ENCODE measurements at regions not wholly inside any gene's neighbourhood (a gene's known extent, or its start where the extent isn't known, plus 50 kb on each side); places are given as distances from the start of the nearest gene placed in this dataset.

DNA sequence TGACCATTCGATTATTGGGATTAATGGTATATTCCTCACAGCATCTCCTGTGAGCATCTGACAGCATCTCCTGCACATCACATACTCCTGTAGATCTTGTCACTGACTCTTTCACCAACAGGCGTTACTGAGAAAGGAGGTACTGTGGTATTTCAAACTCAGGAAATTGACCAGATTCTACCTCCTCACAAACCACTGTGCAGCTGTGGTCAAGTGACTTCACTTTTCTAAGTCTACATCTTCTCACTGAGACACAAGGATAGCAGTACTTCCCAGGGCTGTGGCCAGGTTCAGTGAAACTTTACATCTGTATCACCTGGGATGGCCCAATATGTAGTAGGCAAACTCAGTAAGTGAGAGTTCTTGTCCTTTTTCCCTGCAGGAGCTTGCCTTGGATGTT lies 332.3 kb upstream of the ADAMTSL1 start:
- TF ChIP-seq, protein P1, sequence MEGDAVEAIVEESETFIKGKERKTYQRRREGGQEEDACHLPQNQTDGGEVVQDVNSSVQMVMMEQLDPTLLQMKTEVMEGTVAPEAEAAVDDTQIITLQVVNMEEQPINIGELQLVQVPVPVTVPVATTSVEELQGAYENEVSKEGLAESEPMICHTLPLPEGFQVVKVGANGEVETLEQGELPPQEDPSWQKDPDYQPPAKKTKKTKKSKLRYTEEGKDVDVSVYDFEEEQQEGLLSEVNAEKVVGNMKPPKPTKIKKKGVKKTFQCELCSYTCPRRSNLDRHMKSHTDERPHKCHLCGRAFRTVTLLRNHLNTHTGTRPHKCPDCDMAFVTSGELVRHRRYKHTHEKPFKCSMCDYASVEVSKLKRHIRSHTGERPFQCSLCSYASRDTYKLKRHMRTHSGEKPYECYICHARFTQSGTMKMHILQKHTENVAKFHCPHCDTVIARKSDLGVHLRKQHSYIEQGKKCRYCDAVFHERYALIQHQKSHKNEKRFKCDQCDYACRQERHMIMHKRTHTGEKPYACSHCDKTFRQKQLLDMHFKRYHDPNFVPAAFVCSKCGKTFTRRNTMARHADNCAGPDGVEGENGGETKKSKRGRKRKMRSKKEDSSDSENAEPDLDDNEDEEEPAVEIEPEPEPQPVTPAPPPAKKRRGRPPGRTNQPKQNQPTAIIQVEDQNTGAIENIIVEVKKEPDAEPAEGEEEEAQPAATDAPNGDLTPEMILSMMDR (IDR thresholded peaks at IDR 0.05; ENCODE audit: low read depth, low read length, missing control alignments) = no peak
- DNase-seq = no peak
- no peak overlapping the region for H3K4me3 ChIP-seq (ENCODE audit: low read depth, low read length)
- in situ Hi-C loops (cut with HindIII; ENCODE audit: low pct_ligation_motif_present, low sequenced_read_pairs) = no loop called here
- no peaks in the 10 kb centered on the region for H3K27me3 ChIP-seq (replicated peaks)
- no peak overlapping the region for H3K27ac ChIP-seq
- no peaks in the 10 kb centered on the region for H3K36me3 ChIP-seq (replicated peaks)

DNA sequence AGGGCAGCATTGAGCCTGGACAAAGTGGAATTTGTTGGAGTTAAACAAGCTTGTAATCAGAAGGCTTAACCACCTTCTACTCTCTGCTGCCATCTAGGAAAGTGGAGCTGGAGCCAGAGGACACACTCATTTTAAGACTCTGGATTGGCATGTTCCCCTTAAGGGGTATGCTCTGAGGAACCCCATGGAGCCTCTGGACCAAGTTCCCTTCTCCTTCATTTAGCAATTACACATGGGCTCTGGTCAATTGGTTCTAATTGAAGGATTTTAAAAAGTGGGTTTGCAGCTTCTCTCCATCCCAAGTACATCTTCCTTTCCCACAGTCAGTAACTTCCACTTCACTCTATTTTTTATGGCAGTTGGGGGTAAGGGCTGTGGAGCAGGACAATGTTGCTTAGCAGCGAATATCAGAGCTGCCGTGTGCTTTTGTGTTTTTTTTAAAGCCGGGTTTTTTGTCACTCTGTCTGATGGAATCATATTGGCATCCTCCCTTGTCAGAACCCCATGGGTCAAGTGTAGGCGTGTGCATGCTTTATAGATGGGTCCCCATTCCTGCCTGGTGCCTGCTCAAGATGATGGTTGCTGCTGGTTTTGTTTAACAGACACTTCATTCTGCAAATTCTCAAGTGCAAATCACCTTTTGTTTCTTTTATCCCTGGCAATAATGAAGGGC lies 330.7 kb upstream of the ADAMTSL1 start:
- in situ Hi-C loops (cut with HindIII; ENCODE audit: low pct_ligation_motif_present, low sequenced_read_pairs) = no loop called here
- Histone ChIP-seq H3K27me3 (replicated peaks) (no peaks in the 10 kb centered on the region), H3K36me3 (replicated peaks) (no peaks in the 10 kb centered on the region), H3K4me3 (ENCODE audit: low read depth, low read length) (no peak overlapping the region), H3K27ac (no peak overlapping the region)
- TF ChIP-seq, protein P1 (IDR thresholded peaks at IDR 0.05; ENCODE audit: low read depth, low read length, missing control alignments) = peak; percentile 58
- DNase-seq = no peak

DNA sequence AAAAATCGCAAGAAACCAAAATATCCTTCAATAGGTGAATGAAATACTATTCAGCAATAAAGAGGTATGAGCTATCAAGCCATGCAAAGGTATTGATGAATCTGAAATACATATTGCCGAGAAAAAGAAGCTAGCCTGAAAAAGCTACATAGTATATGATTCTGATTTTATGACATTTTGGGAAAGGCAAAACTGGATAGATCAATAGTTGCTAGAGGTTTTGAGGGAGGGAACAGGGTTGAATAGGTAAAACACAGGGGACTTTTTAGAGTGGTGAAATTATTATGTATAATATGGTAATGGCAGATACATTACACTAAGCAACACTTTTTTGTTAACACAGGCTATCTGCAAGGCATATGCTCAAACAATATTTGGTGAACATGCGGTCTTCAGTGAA lies 327.6 kb upstream of the ADAMTSL1 start:
- in situ Hi-C loops (cut with HindIII; ENCODE audit: low pct_ligation_motif_present, low sequenced_read_pairs) = no loop called here
- Histone ChIP-seq H3K36me3 (replicated peaks) (no peaks in the 10 kb centered on the region), H3K4me3 (ENCODE audit: low read depth, low read length) (no peak overlapping the region), H3K27me3 (replicated peaks) (no peaks in the 10 kb centered on the region), H3K27ac (no peak overlapping the region)
- no peak for DNase-seq
- TF ChIP-seq, protein P1 (IDR thresholded peaks at IDR 0.05; ENCODE audit: low read depth, low read length, missing control alignments) = no peak

DNA sequence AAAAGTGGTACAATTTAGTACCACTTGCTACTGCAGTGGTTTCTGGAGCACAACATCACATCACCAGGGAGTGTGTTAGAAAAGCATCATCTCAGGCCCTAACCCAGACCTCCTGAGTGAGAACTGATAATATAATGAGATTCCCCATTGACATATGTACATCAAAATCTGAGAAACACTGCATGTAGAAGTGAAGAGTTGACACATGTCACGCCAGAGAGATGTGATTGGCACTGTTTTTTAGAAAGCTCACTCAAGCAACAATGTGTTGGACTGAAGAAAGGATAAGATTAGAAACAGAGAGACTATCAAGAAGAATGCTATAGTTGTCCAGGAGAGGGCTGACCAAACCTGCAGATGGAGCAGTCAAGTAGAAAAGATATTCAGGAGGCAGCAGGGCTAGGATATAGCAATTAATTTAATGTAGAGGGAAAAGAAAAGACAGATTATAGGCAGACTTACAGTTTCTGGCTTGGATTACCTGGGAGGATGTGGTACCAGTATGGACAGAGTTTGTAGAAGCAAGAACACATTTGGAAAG lies 324.4 kb upstream of the ADAMTSL1 start:
- no peak overlapping the region for H3K27ac ChIP-seq
- no peaks in the 10 kb centered on the region for H3K27me3 ChIP-seq (replicated peaks)
- TF ChIP-seq, protein P1 (IDR thresholded peaks at IDR 0.05; ENCODE audit: low read depth, low read length, missing control alignments) = peak; percentile 23
- H3K4me3 ChIP-seq (ENCODE audit: low read depth, low read length) = no peak overlapping the region
- in situ Hi-C loops (cut with HindIII; ENCODE audit: low pct_ligation_motif_present, low sequenced_read_pairs) = no loop called here
- no peaks in the 10 kb centered on the region for H3K36me3 ChIP-seq (replicated peaks)
- no peak for DNase-seq

DNA sequence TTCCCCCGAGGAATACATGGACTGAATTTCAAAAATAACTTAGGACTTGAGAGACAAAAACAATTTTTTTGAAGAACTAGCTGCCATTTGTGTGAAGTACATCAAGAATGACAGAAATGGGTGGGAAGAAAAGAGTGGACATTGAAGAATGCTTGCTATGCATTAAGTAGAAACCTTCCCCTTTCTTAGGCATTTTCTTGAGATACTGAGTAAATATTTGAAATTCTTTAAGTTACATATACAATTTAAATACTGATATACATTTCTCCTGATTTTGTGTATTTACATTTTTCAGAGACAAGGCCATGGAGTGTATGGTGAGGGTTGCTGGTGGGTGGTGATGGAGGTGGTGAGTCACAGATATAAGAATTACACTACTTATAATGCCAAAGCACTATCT lies 319.3 kb upstream of the ADAMTSL1 start:
- TF ChIP-seq, protein P1 (IDR thresholded peaks at IDR 0.05; ENCODE audit: low read depth, low read length, missing control alignments) = no peak
- no peaks in the 10 kb centered on the region for H3K36me3 ChIP-seq (replicated peaks)
- H3K27ac ChIP-seq = no peak overlapping the region
- no peak overlapping the region for H3K4me3 ChIP-seq (ENCODE audit: low read depth, low read length)
- in situ Hi-C loops (cut with HindIII; ENCODE audit: low pct_ligation_motif_present, low sequenced_read_pairs) = no loop called here
- no peak for DNase-seq
- no peaks in the 10 kb centered on the region for H3K27me3 ChIP-seq (replicated peaks)

DNA sequence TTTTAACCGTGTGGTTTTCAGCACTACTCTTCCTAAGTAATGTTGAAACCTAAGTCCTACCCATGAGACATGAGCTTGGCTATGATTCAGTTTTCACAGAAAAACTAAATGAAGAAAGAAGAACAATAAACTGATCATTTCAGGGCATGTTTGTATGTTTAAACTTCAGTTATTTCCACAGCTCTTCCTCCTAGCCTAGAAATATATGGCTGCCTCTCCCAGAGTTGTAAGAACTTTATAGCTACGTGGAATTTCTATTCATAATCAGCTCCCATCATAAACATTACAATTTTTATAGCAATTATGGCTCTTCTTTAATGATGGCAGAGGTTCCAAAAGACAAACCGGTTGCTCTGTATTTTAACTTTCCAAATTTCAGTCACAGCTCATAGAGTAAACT lies 314.7 kb upstream of the ADAMTSL1 start:
- in situ Hi-C loops (cut with HindIII; ENCODE audit: low pct_ligation_motif_present, low sequenced_read_pairs) = no loop called here
- Histone ChIP-seq H3K4me3 (ENCODE audit: low read depth, low read length) (no peak overlapping the region), H3K27ac (no peak overlapping the region), H3K27me3 (replicated peaks) (no peaks in the 10 kb centered on the region), H3K36me3 (replicated peaks) (no peaks in the 10 kb centered on the region)
- TF ChIP-seq, protein P1 (IDR thresholded peaks at IDR 0.05; ENCODE audit: low read depth, low read length, missing control alignments) = no peak
- DNase-seq = no peak
